ENCODE measurements at regions not wholly inside any gene's neighbourhood (a gene's known extent, or its start where the extent isn't known, plus 50 kb on each side); places are given as distances from the start of the nearest gene placed in this dataset.

- no peak overlapping the region for H3K27ac ChIP-seq
- H3K36me3 ChIP-seq = no peaks in the 10 kb centered on the region
- 90 to 92% methylated on average over 7 to 9 of the region's 10 CpGs for WGBS, 2 donors (ENCODE audit: low coverage in 1 of 2)
- peaks cover 11 to 57% (median 20%) of the 10 kb centered on the region in 3 donors for H3K4me1 ChIP-seq
- ATAC-seq = no peak
- H3K4me3 ChIP-seq = no peak overlapping the region
- no peaks in the 10 kb centered on the region for H3K27me3 ChIP-seq
- no peaks in the 10 kb centered on the region for H3K9me3 ChIP-seq
- TF ChIP-seq POLR2A (IDR thresholded peaks at IDR 0.05) (no peak), EP300 (IDR thresholded peaks at IDR 0.05) (no peak), POLR2AphosphoS5 (IDR thresholded peaks at IDR 0.05) (no peak), CTCF (IDR thresholded peaks at IDR 0.05) (no peak)
These were observed 67.3 kb upstream of the ERRFI1 start for GRCh38 chr1:8093221-8093980.

- no peaks in the 10 kb centered on the region for H3K36me3 ChIP-seq
- no peaks in the 10 kb centered on the region for H3K27me3 ChIP-seq
- TF ChIP-seq CTCF (IDR thresholded peaks at IDR 0.05) (no peak), POLR2AphosphoS5 (IDR thresholded peaks at IDR 0.05) (no peak), EP300 (IDR thresholded peaks at IDR 0.05) (no peak), POLR2A (IDR thresholded peaks at IDR 0.05) (no peak)
- no peak for ATAC-seq
- no peak overlapping the region for H3K27ac ChIP-seq
- H3K9me3 ChIP-seq = no peaks in the 10 kb centered on the region
- no peak overlapping the region for H3K4me3 ChIP-seq
- WGBS, 2 donors (ENCODE audit: low coverage in 1 of 2) = 76 to 78% methylated on average over 9 of the region's 9 CpGs
- H3K4me1 ChIP-seq = peaks cover 11 to 50% (median 15%) of the 10 kb centered on the region in 3 donors
These were observed 66.5 kb upstream of the ERRFI1 start for GRCh38 chr1:8092657-8093056.

GRCh38 chr1:8091691-8092090 is 65.6 kb upstream of the ERRFI1 start:
- Histone ChIP-seq H3K27ac (peak overlapping the region in 1 of 4 donors; percentile 80), H3K27me3 (no peaks in the 10 kb centered on the region), H3K4me1 (peaks cover 6 to 40% (median 6%) of the 10 kb centered on the region in 3 donors), H3K36me3 (no peaks in the 10 kb centered on the region), H3K4me3 (no peak overlapping the region), H3K9me3 (no peaks in the 10 kb centered on the region)
- WGBS, 2 donors (ENCODE audit: low coverage in 1 of 2) = 90% methylated on average over 2 of the region's 2 CpGs; no CpG with 5 or more reads in 1 of the 2 donors
- no peak for ATAC-seq
- no peak for TF ChIP-seq POLR2A (IDR thresholded peaks at IDR 0.05)
- no peak for TF ChIP-seq CTCF (IDR thresholded peaks at IDR 0.05)
- TF ChIP-seq EP300 (IDR thresholded peaks at IDR 0.05) = no peak
- no peak for TF ChIP-seq POLR2AphosphoS5 (IDR thresholded peaks at IDR 0.05)

- Histone ChIP-seq H3K9me3 (no peaks in the 10 kb centered on the region), H3K27ac (peak overlapping the region; percentile 24 to 88 (median 76)), H3K36me3 (no peaks in the 10 kb centered on the region), H3K27me3 (no peaks in the 10 kb centered on the region), H3K4me1 (peaks cover 6 to 28% (median 6%) of the 10 kb centered on the region in 3 donors), H3K4me3 (no peak overlapping the region)
- 14 to 44% methylated on average over 2 of the region's 2 CpGs for WGBS, 2 donors (ENCODE audit: low coverage in 1 of 2)
- ATAC-seq = peak; percentile 68
- TF ChIP-seq POLR2AphosphoS5 (IDR thresholded peaks at IDR 0.05) (peak; percentile 86), CTCF (IDR thresholded peaks at IDR 0.05) (no peak), POLR2A (IDR thresholded peaks at IDR 0.05) (no peak), EP300 (IDR thresholded peaks at IDR 0.05) (no peak)
These were observed 64.2 kb upstream of the ERRFI1 start for GRCh38 chr1:8090241-8090702.
